ENCODE measurements at regions not wholly inside any gene's neighbourhood (a gene's known extent, or its start where the extent isn't known, plus 50 kb on each side); places are given as distances from the start of the nearest gene placed in this dataset.

DNA sequence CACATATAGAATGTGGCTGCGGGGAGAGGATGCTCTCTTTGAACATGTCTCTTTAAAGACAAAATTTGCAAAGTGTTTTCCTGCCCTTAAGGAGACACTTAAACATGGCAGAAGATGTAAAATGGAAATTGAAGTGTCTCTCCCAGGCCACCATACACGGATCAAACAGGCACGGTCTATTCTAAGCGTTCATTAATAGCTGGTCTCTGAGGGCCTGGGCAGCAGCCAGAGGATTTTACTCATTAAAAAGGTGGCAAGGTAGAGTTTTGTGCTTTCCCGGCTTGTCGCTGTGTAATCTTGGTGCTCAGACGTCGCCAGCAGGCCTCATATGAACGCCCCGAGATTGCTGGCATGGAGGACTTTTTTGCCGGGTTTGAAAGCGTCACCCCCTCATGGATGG lies 205.5 kb downstream of the EMX2 start:
- TF ChIP-seq, protein P1, sequence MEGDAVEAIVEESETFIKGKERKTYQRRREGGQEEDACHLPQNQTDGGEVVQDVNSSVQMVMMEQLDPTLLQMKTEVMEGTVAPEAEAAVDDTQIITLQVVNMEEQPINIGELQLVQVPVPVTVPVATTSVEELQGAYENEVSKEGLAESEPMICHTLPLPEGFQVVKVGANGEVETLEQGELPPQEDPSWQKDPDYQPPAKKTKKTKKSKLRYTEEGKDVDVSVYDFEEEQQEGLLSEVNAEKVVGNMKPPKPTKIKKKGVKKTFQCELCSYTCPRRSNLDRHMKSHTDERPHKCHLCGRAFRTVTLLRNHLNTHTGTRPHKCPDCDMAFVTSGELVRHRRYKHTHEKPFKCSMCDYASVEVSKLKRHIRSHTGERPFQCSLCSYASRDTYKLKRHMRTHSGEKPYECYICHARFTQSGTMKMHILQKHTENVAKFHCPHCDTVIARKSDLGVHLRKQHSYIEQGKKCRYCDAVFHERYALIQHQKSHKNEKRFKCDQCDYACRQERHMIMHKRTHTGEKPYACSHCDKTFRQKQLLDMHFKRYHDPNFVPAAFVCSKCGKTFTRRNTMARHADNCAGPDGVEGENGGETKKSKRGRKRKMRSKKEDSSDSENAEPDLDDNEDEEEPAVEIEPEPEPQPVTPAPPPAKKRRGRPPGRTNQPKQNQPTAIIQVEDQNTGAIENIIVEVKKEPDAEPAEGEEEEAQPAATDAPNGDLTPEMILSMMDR (IDR thresholded peaks at IDR 0.05; ENCODE audit: insufficient read depth, low read length, severe bottlenecking), result no peak
- no peak overlapping the region for H3K4me3 ChIP-seq (ENCODE audit: low read depth, low read length)
- DNase-seq (ENCODE audit: low read depth) (no peak), FAIRE-seq (no peak)
- H3K36me3 ChIP-seq (ENCODE audit: control insufficient read depth, insufficient read depth, low read length), result no peaks in the 10 kb centered on the region
- no peaks in the 10 kb centered on the region for H3K27me3 ChIP-seq (ENCODE audit: control insufficient read depth, insufficient read depth, low read length)

DNA sequence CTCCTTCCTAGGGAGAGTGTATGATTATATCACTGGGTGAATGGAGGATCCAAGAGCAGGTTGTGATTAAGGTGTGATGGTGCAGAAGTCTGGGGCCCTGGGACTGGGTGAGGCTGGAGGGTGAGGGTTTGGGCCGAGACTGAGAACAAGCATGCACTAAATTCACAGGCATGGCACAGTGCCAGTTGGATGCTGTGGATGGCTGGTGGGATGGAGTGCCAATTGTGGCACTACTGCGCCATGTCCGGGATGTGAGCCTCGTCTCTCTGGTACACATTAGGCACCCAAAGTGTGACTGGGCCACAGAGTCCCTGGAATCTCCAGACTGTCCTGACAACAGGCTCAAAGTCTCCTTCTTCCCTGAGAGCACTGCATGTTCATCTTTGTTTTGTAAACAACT lies 208.1 kb downstream of the EMX2 start:
- FAIRE-seq (no peak), DNase-seq (ENCODE audit: low read depth) (no peak)
- Histone ChIP-seq H3K4me3 (ENCODE audit: low read depth, low read length) (no peak overlapping the region), H3K27me3 (ENCODE audit: control insufficient read depth, insufficient read depth, low read length) (no peaks in the 10 kb centered on the region), H3K36me3 (ENCODE audit: control insufficient read depth, insufficient read depth, low read length) (no peaks in the 10 kb centered on the region)
- TF ChIP-seq, protein P1 (IDR thresholded peaks at IDR 0.05; ENCODE audit: insufficient read depth, low read length, severe bottlenecking), result no peak

- no peaks in the 10 kb centered on the region for H3K36me3 ChIP-seq (ENCODE audit: control insufficient read depth, insufficient read depth, low read length)
- TF ChIP-seq, protein P1 (IDR thresholded peaks at IDR 0.05; ENCODE audit: insufficient read depth, low read length, severe bottlenecking), result no peak
- no peak overlapping the region for H3K4me3 ChIP-seq (ENCODE audit: low read depth, low read length)
- H3K27me3 ChIP-seq (ENCODE audit: control insufficient read depth, insufficient read depth, low read length), result no peaks in the 10 kb centered on the region
- FAIRE-seq (no peak), DNase-seq (ENCODE audit: low read depth) (no peak)
Observed at GRCh38 chr10:117751259-117751658, 208.7 kb downstream of the EMX2 start.

GRCh38 chr10:117752103-117752502 lies 209.6 kb downstream of the EMX2 start:
- no peak for FAIRE-seq
- TF ChIP-seq, protein P1 (IDR thresholded peaks at IDR 0.05; ENCODE audit: insufficient read depth, low read length, severe bottlenecking), result no peak
- no peaks in the 10 kb centered on the region for H3K27me3 ChIP-seq (ENCODE audit: control insufficient read depth, insufficient read depth, low read length)
- H3K36me3 ChIP-seq (ENCODE audit: control insufficient read depth, insufficient read depth, low read length), result no peaks in the 10 kb centered on the region
- no peak overlapping the region for H3K4me3 ChIP-seq (ENCODE audit: low read depth, low read length)
- DNase-seq (ENCODE audit: low read depth), result no peak

GRCh38 chr10:117754770-117755658 lies 212.5 kb downstream of the EMX2 start:
- FAIRE-seq, result no peak
- TF ChIP-seq, protein P1 (IDR thresholded peaks at IDR 0.05; ENCODE audit: insufficient read depth, low read length, severe bottlenecking), result no peak
- H3K4me3 ChIP-seq (ENCODE audit: low read depth, low read length), result no peak overlapping the region
- no peaks in the 10 kb centered on the region for H3K27me3 ChIP-seq (ENCODE audit: control insufficient read depth, insufficient read depth, low read length)
- H3K36me3 ChIP-seq (ENCODE audit: control insufficient read depth, insufficient read depth, low read length), result no peaks in the 10 kb centered on the region
- DNase-seq (ENCODE audit: low read depth), result no peak

GRCh38 chr10:117755659-117756014 lies 213.1 kb downstream of the EMX2 start:
- no peak for FAIRE-seq
- TF ChIP-seq, protein P1 (IDR thresholded peaks at IDR 0.05; ENCODE audit: insufficient read depth, low read length, severe bottlenecking), result no peak
- Histone ChIP-seq H3K4me3 (ENCODE audit: low read depth, low read length) (no peak overlapping the region), H3K27me3 (ENCODE audit: control insufficient read depth, insufficient read depth, low read length) (no peaks in the 10 kb centered on the region), H3K36me3 (ENCODE audit: control insufficient read depth, insufficient read depth, low read length) (no peaks in the 10 kb centered on the region)
- no peak for DNase-seq (ENCODE audit: low read depth)
